ENCODE measurements at regions not wholly inside any gene's neighbourhood (a gene's known extent, or its start where the extent isn't known, plus 50 kb on each side); places are given as distances from the start of the nearest gene placed in this dataset.

GRCh38 chr2:116842164-116842563 is 972.3 kb upstream of the DDX18 start:
- ChIA-PET POLR2A (no interaction called here), CTCF (no interaction called here)
- Histone ChIP-seq H3K4me2 (ENCODE audit: insufficient read depth, low read length) (no peak overlapping the region), H3K27me3 (ENCODE audit: control insufficient read depth in 2 of 2, insufficient read depth in 2 of 2, low read length in 2 of 2) (no peaks in the 10 kb centered on the region), H3K36me3 (ENCODE audit: control insufficient read depth in 2 of 2, extremely low read depth in 1 of 2, insufficient read depth in 2 of 2, low read length in 2 of 2) (no peaks in the 10 kb centered on the region), H3K9me1 (replicated peaks; ENCODE audit: control insufficient read depth, extremely low read depth, insufficient read depth, low read length) (no peaks in the 10 kb centered on the region), H2AFZ (ENCODE audit: low read depth, low read length) (no peak overlapping the region), H3K4me1 (ENCODE audit: control insufficient read depth, extremely low read depth, insufficient read depth, low read length) (no peaks in the 10 kb centered on the region), H3K9ac (replicated peaks; ENCODE audit: extremely low read depth, insufficient read depth, low read length) (no peak overlapping the region), H3K79me2 (ENCODE audit: control insufficient read depth, insufficient read depth, low read length) (no peaks in the 10 kb centered on the region), H4K20me1 (replicated peaks; ENCODE audit: control insufficient read depth, extremely low read depth, insufficient read depth, low read length) (no peaks in the 10 kb centered on the region), H3K9me3 (replicated peaks; ENCODE audit: control insufficient read depth, insufficient read depth, low read length) (peaks cover 3% of the 10 kb centered on the region), H3K27ac (ENCODE audit: insufficient read depth, low read depth, low read length) (no peak overlapping the region), H3K4me3 (replicated peaks in 1 of 3; ENCODE audit: insufficient read depth in 1 of 3, low read depth in 1 of 3, low read length in 3 of 3) (no peak overlapping the region)
- no TSS peak for BruUV-seq (replicated peaks)
- DNase-seq (ENCODE audit: low read depth, low spot score) (no peak), FAIRE-seq (no peak)
- dilution Hi-C loops (cut with MboI; ENCODE audit: extremely low pct_ligation_motif_present, low sequenced_read_pairs) (no loop called here), intact Hi-C loops (cut with micrococcal nuclease) (no loop called here)
- TF ChIP-seq GATA2 (IDR thresholded peaks at IDR 0.05; ENCODE audit: insufficient read depth, insufficient read length, low read depth, low read length) (no peak), POLR2AphosphoS5 (IDR thresholded peaks at IDR 0.05; ENCODE audit: insufficient read depth, low read depth, low read length) (no peak), MYC (IDR thresholded peaks at IDR 0.05; ENCODE audit: low read depth, low read length) (no peak), CTCF (IDR thresholded peaks at IDR 0.05; ENCODE audit: extremely low read depth in 1 of 2, insufficient read depth in 1 of 2, low read depth in 1 of 2, low read length in 2 of 2) (no peak)

- FAIRE-seq: no peak
- DNase-seq (ENCODE audit: low read depth, low spot score): no peak
- H2AFZ ChIP-seq (ENCODE audit: low read depth, low read length): no peak overlapping the region
- no peak overlapping the region for H3K9ac ChIP-seq (replicated peaks; ENCODE audit: extremely low read depth, insufficient read depth, low read length)
- H3K9me1 ChIP-seq (replicated peaks; ENCODE audit: control insufficient read depth, extremely low read depth, insufficient read depth, low read length): no peaks in the 10 kb centered on the region
- H3K79me2 ChIP-seq (ENCODE audit: control insufficient read depth, insufficient read depth, low read length): no peaks in the 10 kb centered on the region
- intact Hi-C loops (cut with micrococcal nuclease) (no loop called here), dilution Hi-C loops (cut with MboI; ENCODE audit: extremely low pct_ligation_motif_present, low sequenced_read_pairs) (no loop called here)
- no TSS peak for BruUV-seq (replicated peaks)
- POLR2A ChIA-PET: no interaction called here
- no peak overlapping the region for H3K27ac ChIP-seq (ENCODE audit: insufficient read depth, low read depth, low read length)
- H3K4me1 ChIP-seq (ENCODE audit: control insufficient read depth, extremely low read depth, insufficient read depth, low read length): no peaks in the 10 kb centered on the region
- CTCF ChIA-PET: no interaction called here
- H3K4me2 ChIP-seq (ENCODE audit: insufficient read depth, low read length): no peak overlapping the region
- no peaks in the 10 kb centered on the region for H3K9me3 ChIP-seq (replicated peaks; ENCODE audit: control insufficient read depth, insufficient read depth, low read length)
- H3K4me3 ChIP-seq (replicated peaks in 1 of 3; ENCODE audit: insufficient read depth in 1 of 3, low read depth in 1 of 3, low read length in 3 of 3): no peak overlapping the region
- H3K27me3 ChIP-seq (ENCODE audit: control insufficient read depth in 2 of 2, insufficient read depth in 2 of 2, low read length in 2 of 2): no peaks in the 10 kb centered on the region
- TF ChIP-seq POLR2A (IDR thresholded peaks at IDR 0.05; ENCODE audit: low read depth, low read length) (no peak), FOS (IDR thresholded peaks at IDR 0.05; ENCODE audit: borderline replicate concordance, insufficient read depth, low read length) (no peak), GATA2 (IDR thresholded peaks at IDR 0.05; ENCODE audit: insufficient read depth, insufficient read length, low read depth, low read length) (no peak), CTCF (IDR thresholded peaks at IDR 0.05; ENCODE audit: extremely low read depth in 1 of 2, insufficient read depth in 1 of 2, low read depth in 1 of 2, low read length in 2 of 2) (no peak), MYC (IDR thresholded peaks at IDR 0.05; ENCODE audit: low read depth, low read length) (no peak), JUN (IDR thresholded peaks at IDR 0.05; ENCODE audit: borderline replicate concordance, insufficient read depth, insufficient read length, low read depth) (no peak), EZH2 (IDR thresholded peaks at IDR 0.05; ENCODE audit: borderline replicate concordance, low read depth, low read length, severe bottlenecking) (no peak), POLR2AphosphoS5 (IDR thresholded peaks at IDR 0.05; ENCODE audit: insufficient read depth, low read depth, low read length) (no peak)
- TF ChIP-seq, protein P1, sequence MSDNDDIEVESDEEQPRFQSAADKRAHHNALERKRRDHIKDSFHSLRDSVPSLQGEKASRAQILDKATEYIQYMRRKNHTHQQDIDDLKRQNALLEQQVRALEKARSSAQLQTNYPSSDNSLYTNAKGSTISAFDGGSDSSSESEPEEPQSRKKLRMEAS (IDR thresholded peaks at IDR 0.05; ENCODE audit: insufficient read depth, insufficient read length): no peak
- no peaks in the 10 kb centered on the region for H3K36me3 ChIP-seq (ENCODE audit: control insufficient read depth in 2 of 2, extremely low read depth in 1 of 2, insufficient read depth in 2 of 2, low read length in 2 of 2)
- H4K20me1 ChIP-seq (replicated peaks; ENCODE audit: control insufficient read depth, extremely low read depth, insufficient read depth, low read length): no peaks in the 10 kb centered on the region
Observed at GRCh38 chr2:116859708-116860107, 954.8 kb upstream of the DDX18 start.
